IMR-90 (cell line): ENCODE measurements at regions not wholly inside any gene's neighbourhood (a gene's known extent, or its start where the extent isn't known, plus 50 kb on each side); places are given as distances from the start of the nearest gene placed in this dataset.

Experiments
- ATAC-seq: fragments of 200-7000 bp; cut with Tn5 transposase; 2 replicates; pipeline ENCODE4 v1.9.1; 2020; ENCODE audit warnings: low read depth, mild to moderate bottlenecking, moderate library complexity
- BruUV-seq: library from RNA; stranded (reverse); fragments of 400-500 nt; replicated peaks from 2 replicates; lab custom pipeline; 2021; lab: Mats Ljungman, UMichigan
- CTCF ChIA-PET: fragments of 300-600 bp; formaldehyde crosslinking; extraction: SDS; loops from one replicate; lab custom pipeline; 2021; ENCODE audit warnings: antibody characterized with exemption; lab: Yijun Ruan, JAX
- POLR2A ChIA-PET: fragments of 300-600 bp; sonication (Branson Sonifier 250); formaldehyde crosslinking; loops from one replicate; lab custom pipeline; 2022; ENCODE audit warnings: antibody characterized with exemption; ENCODE audit not compliant: unreplicated experiment; lab: Charles Lee
- DNase-seq: peaks from one replicate; pipeline ENCODE4 v3.0.0; 2013
- H2AFZ ChIP-seq: replicated peaks from 2 replicates; pipeline ENCODE3; 2013; ENCODE audit warnings: low read length, mild to moderate bottlenecking; ENCODE audit not compliant: poor library complexity
- H2AK5ac ChIP-seq: 2 replicates; pipeline ENCODE4 v1.6.1; 2013; ENCODE audit warnings: low read depth, low read length, inconsistent platforms
- H2AK9ac ChIP-seq: replicated peaks from 2 replicates; pipeline ENCODE3; 2013; ENCODE audit warnings: mild to moderate bottlenecking, low read depth, low read length, moderate library complexity; ENCODE audit not compliant: poor library complexity
- H2BK120ac ChIP-seq: 2 replicates; pipeline ENCODE4 v1.6.1; 2013; ENCODE audit warnings: low read depth, low read length, inconsistent platforms
- H2BK15ac ChIP-seq: 3 replicates; pipeline ENCODE4 v1.6.1; 2013; ENCODE audit warnings: low read depth, low read length, inconsistent platforms
- H2BK20ac ChIP-seq: 2 replicates; pipeline ENCODE4 v1.6.1; 2013; ENCODE audit warnings: low read depth, mild to moderate bottlenecking, inconsistent platforms, low read length, moderate library complexity
- H2BK5ac ChIP-seq: 2 replicates; pipeline ENCODE4 v1.6.1; 2013; ENCODE audit warnings: mild to moderate bottlenecking, low read depth, low read length, inconsistent platforms; ENCODE audit not compliant: poor library complexity, severe bottlenecking
- H3K14ac ChIP-seq: replicated peaks from 2 replicates; pipeline ENCODE4 v1.6.1; 2013; ENCODE audit warnings: low read depth, low read length, inconsistent platforms
- H3K18ac ChIP-seq: 2 replicates; pipeline ENCODE4 v1.6.1; 2013; ENCODE audit warnings: low read depth, low read length, control low read depth
- H3K23ac ChIP-seq: 2 replicates; pipeline ENCODE4 v1.6.1; 2013; ENCODE audit warnings: low read depth, low read length, inconsistent platforms
- H3K27ac ChIP-seq: 2 replicates; pipeline ENCODE4 v1.5.1; 2013; ENCODE audit warnings: mild to moderate bottlenecking, control low read depth, low read length; ENCODE audit not compliant: insufficient read depth
- H3K27me3 ChIP-seq: 2 replicates; pipeline ENCODE4 v1.6.1; 2013; ENCODE audit warnings: low read length; ENCODE audit not compliant: control insufficient read depth, insufficient read depth
- H3K36me3 ChIP-seq: 2 replicates; pipeline ENCODE4 v1.6.1; 2013; ENCODE audit warnings: low read length, mixed read lengths; ENCODE audit not compliant: control insufficient read depth, insufficient read depth
- H3K4ac ChIP-seq: 2 replicates; pipeline ENCODE4 v1.6.1; 2013; ENCODE audit warnings: low read depth, low read length, inconsistent platforms
- H3K4me1 ChIP-seq: 2 replicates; pipeline ENCODE4 v1.6.1; 2013; ENCODE audit warnings: low read length, mixed read lengths; ENCODE audit not compliant: control insufficient read depth, insufficient read depth
- H3K4me2 ChIP-seq: 2 replicates; pipeline ENCODE4 v1.6.1; 2013; ENCODE audit warnings: low read depth, mild to moderate bottlenecking, control low read depth, low read length, moderate library complexity
- H3K4me3 ChIP-seq: 2 replicates; pipeline ENCODE4 v1.5.1; 2013; ENCODE audit warnings: low read depth, mild to moderate bottlenecking, control low read depth, low read length, moderate library complexity; ENCODE audit not compliant: insufficient read depth
- H3K56ac ChIP-seq: 2 replicates; pipeline ENCODE4 v1.6.1; 2013; ENCODE audit warnings: low read length, inconsistent platforms; ENCODE audit not compliant: insufficient read depth; ENCODE audit errors: extremely low read depth
- H3K79me1 ChIP-seq, 2 experiments: 2 replicates each; pipeline ENCODE4 v1.6.1; 2013; ENCODE audit warnings: low read length in 2 of 2, inconsistent platforms in 1 of 2, low read depth in 1 of 2
- H3K9ac ChIP-seq: 2 replicates; pipeline ENCODE4 v1.6.1; 2013; ENCODE audit warnings: low read depth, low read length, control low read depth
- H3K9me1 ChIP-seq: 2 replicates; pipeline ENCODE4 v1.6.1; 2013; ENCODE audit warnings: low read length, inconsistent platforms; ENCODE audit not compliant: insufficient read depth
- H3K9me3 ChIP-seq: 2 replicates; pipeline ENCODE4 v1.6.1; 2013; ENCODE audit warnings: low read length; ENCODE audit not compliant: control insufficient read depth, insufficient read depth
- H4K20me1 ChIP-seq: 2 replicates; pipeline ENCODE4 v1.6.1; 2013; ENCODE audit warnings: low read length, inconsistent platforms; ENCODE audit not compliant: insufficient read depth
- H4K5ac ChIP-seq: 2 replicates; pipeline ENCODE4 v1.6.1; 2013; ENCODE audit warnings: mild to moderate bottlenecking, low read depth, low read length, control low read depth
- H4K8ac ChIP-seq, 2 experiments: 2 replicates each; pipeline ENCODE4 v1.6.1; 2013; ENCODE audit warnings: low read depth in 2 of 2, low read length in 2 of 2, control low read depth in 1 of 2, inconsistent platforms in 1 of 2
- H4K91ac ChIP-seq: 2 replicates; pipeline ENCODE4 v1.6.1; 2013; ENCODE audit warnings: low read depth, low read length, inconsistent platforms; ENCODE audit not compliant: insufficient read depth
- BHLHE40 ChIP-seq: fragments of 150-350 bp; IDR thresholded peaks from 2 replicates; pipeline ENCODE4 v1.6.1; 2016; ENCODE audit warnings: mild to moderate bottlenecking, low read depth, low read length
- CEBPB ChIP-seq: IDR thresholded peaks from 2 replicates; pipeline ENCODE4 v1.6.1; 2012; ENCODE audit warnings: low read depth, low read length, improper control_type of control experiment
- CHD1 ChIP-seq: IDR thresholded peaks from 2 replicates; pipeline ENCODE4 v1.6.1; 2012; ENCODE audit warnings: low read depth, low read length, improper control_type of control experiment
- CTCF ChIP-seq: conservative IDR thresholded peaks from 2 replicates; pipeline ENCODE4 v1.5.1; 2012; ENCODE audit warnings: mild to moderate bottlenecking, low read depth, low read length, improper control_type of control experiment
- ELK1 ChIP-seq: fragments of 150-350 bp; IDR thresholded peaks from 2 replicates; pipeline ENCODE4 v1.6.1; 2016; ENCODE audit warnings: low read depth, mild to moderate bottlenecking, low read length, moderate library complexity, borderline replicate concordance
- FOS ChIP-seq: fragments of 150-350 bp; IDR thresholded peaks from 2 replicates; pipeline ENCODE4 v1.6.1; 2016; ENCODE audit warnings: low read depth, low read length
- MAFK ChIP-seq: IDR thresholded peaks from 2 replicates; pipeline ENCODE4 v1.6.1; 2012; ENCODE audit warnings: low read depth, low read length, improper control_type of control experiment
- MAZ ChIP-seq: IDR thresholded peaks from 2 replicates; pipeline ENCODE4 v1.6.1; 2012; ENCODE audit warnings: low read depth, mild to moderate bottlenecking, low read length, improper control_type of control experiment, moderate library complexity, borderline replicate concordance
- MXI1 ChIP-seq: IDR thresholded peaks from 2 replicates; pipeline ENCODE4 v1.6.1; 2012; ENCODE audit warnings: low read depth, mild to moderate bottlenecking, low read length, moderate library complexity, borderline replicate concordance
- NFE2L2 ChIP-seq: fragments of 150-350 bp; IDR thresholded peaks from 2 replicates; pipeline ENCODE4 v1.6.1; 2016; ENCODE audit warnings: low read depth, mild to moderate bottlenecking, low read length
- POLR2A ChIP-seq: IDR thresholded peaks from 2 replicates; pipeline ENCODE4 v1.6.1; 2012; ENCODE audit warnings: mild to moderate bottlenecking, low read depth, low read length
- RAD21 ChIP-seq: IDR thresholded peaks from 2 replicates; pipeline ENCODE4 v1.6.1; 2012; ENCODE audit warnings: low read length, improper control_type of control experiment
- RCOR1 ChIP-seq: IDR thresholded peaks from 2 replicates; pipeline ENCODE4 v1.6.1; 2012; ENCODE audit warnings: mild to moderate bottlenecking, low read length, improper control_type of control experiment; ENCODE audit not compliant: insufficient replicate concordance
- RFX5 ChIP-seq: IDR thresholded peaks from 2 replicates; pipeline ENCODE4 v1.8.0; 2012; ENCODE audit warnings: low read depth, mild to moderate bottlenecking, low read length, moderate library complexity
- SMC3 ChIP-seq: fragments of 150-350 bp; IDR thresholded peaks from 2 replicates; pipeline ENCODE4 v1.6.1; 2016; ENCODE audit warnings: low read depth, mild to moderate bottlenecking, antibody characterized with exemption, low read length, moderate library complexity
- USF2 ChIP-seq: fragments of 150-350 bp; IDR thresholded peaks from 2 replicates; pipeline ENCODE4 v1.6.1; 2017; ENCODE audit warnings: mild to moderate bottlenecking, antibody characterized with exemption, low read length, low read depth
- dilution Hi-C: fragments of 300-500 bp; cut with HindIII; formaldehyde crosslinking; loops from one replicate; pipeline ENCODE4 v1.14.3; 2018; ENCODE audit warnings: low sequenced_read_pairs; ENCODE audit not compliant: unreplicated experiment
- in situ Hi-C: fragments of 300-500 bp; cut with MboI; formaldehyde crosslinking; loops from 3 replicates; pipeline ENCODE4 v1.14.3; 2019; ENCODE audit warnings: low sequenced_read_pairs, inconsistent platforms, mixed read lengths
- intact Hi-C: fragments of 100-400 bp; cut with micrococcal nuclease; formaldehyde crosslinking; loops from 2 replicates; pipeline ENCODE4 v1.10.0; 2022

GRCh38 chr6:130725551-130725950, 101.7 kb upstream of the SMLR1 start:
- POLR2A ChIA-PET, result no interaction called here
- Histone ChIP-seq H4K91ac (no peak overlapping the region), H2AFZ (no peak overlapping the region), H3K4me1 (no peaks in the 10 kb centered on the region), H2AK5ac (no peak overlapping the region), H2BK20ac (no peak overlapping the region), H3K9me3 (no peaks in the 10 kb centered on the region), H3K27ac (no peak overlapping the region), H3K23ac (no peak overlapping the region), H3K9ac (no peak overlapping the region), H2BK120ac (no peak overlapping the region), H3K4ac (no peak overlapping the region), H3K56ac (no peak overlapping the region), H2BK15ac (no peak overlapping the region), H3K9me1 (no peaks in the 10 kb centered on the region), H4K5ac (no peak overlapping the region), H3K79me1 (no peaks in the 10 kb centered on the region), H3K18ac (no peak overlapping the region), H3K14ac (0 out of 2 replicates have a peak overlapping the region, but pooled peaks have one; percentile 51), H3K36me3 (no peaks in the 10 kb centered on the region), H4K20me1 (no peaks in the 10 kb centered on the region), H3K27me3 (no peaks in the 10 kb centered on the region), H3K4me3 (no peak overlapping the region), H4K8ac (no peak overlapping the region), H2AK9ac (no peak overlapping the region), H3K4me2 (no peak overlapping the region), H2BK5ac (no peak overlapping the region)
- intact Hi-C loops (no loop called here), in situ Hi-C loops (no loop called here), dilution Hi-C loops (no loop called here)
- DNase-seq (no peak), ATAC-seq (no peak)
- no TSS peak for BruUV-seq
- CTCF ChIA-PET, result no interaction called here
- no peak for TF ChIP-seq MXI1
- no peak for TF ChIP-seq USF2
- TF ChIP-seq RAD21, result no peak
- no peak for TF ChIP-seq NFE2L2
- no peak for TF ChIP-seq CTCF
- no peak for TF ChIP-seq POLR2A
- no peak for TF ChIP-seq BHLHE40
- TF ChIP-seq CHD1, result no peak
- TF ChIP-seq FOS, result no peak
- TF ChIP-seq SMC3, result no peak
- no peak for TF ChIP-seq MAFK
- TF ChIP-seq ELK1, result no peak
- TF ChIP-seq RFX5, result no peak
- TF ChIP-seq RCOR1, result no peak
- no peak for TF ChIP-seq MAZ
- no peak for TF ChIP-seq CEBPB
